GM20431 (cell line): ENCODE measurements at regions not wholly inside any gene's neighbourhood (a gene's known extent, or its start where the extent isn't known, plus 50 kb on each side); places are given as distances from the start of the nearest gene placed in this dataset.

Experiments
- in situ Hi-C: fragments of 300-500 bp; cut with MseI, MboI; formaldehyde crosslinking; loops from one replicate; pipeline ENCODE4 v1.15.0; 2020; ENCODE audit warnings: low sequenced_read_pairs; ENCODE audit not compliant: unreplicated experiment

- in situ Hi-C loops: no loop called here
Observed at GRCh38 chrY:7467796-7468520, 556.4 kb upstream of the AMELY start.

- in situ Hi-C loops: no loop called here
Observed at GRCh38 chrY:7465185-7465621, 553.7 kb upstream of the AMELY start.

- in situ Hi-C loops: no loop called here
Observed at GRCh38 chrY:7464742-7465141, 553.2 kb upstream of the AMELY start.

GRCh38 chrY:7463711-7464110, 552.2 kb upstream of the AMELY start:
- in situ Hi-C loops: no loop called here

DNA sequence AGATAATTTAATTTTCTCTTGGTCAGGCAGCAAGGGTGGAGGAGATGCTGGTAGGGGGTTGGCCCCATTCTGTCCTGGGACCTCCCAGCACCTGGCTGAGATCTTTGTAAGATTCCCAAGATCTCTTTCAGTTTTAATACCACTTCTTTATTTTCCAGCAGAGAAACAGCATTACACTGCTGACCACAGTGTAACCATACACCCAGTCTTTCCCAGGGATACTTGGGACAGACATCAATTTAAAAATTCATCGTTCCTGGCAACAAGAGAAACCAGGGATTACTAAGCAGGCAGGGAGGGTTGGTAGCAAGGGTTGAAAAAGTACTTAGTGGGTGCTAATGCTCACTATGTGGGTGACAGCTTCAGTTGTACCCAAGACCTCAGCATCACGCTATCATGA, 551.6 kb upstream of the AMELY start:
- in situ Hi-C loops: no loop called here

- in situ Hi-C loops: no loop called here
Observed at GRCh38 chrY:7462657-7463056, 551.1 kb upstream of the AMELY start.

DNA sequence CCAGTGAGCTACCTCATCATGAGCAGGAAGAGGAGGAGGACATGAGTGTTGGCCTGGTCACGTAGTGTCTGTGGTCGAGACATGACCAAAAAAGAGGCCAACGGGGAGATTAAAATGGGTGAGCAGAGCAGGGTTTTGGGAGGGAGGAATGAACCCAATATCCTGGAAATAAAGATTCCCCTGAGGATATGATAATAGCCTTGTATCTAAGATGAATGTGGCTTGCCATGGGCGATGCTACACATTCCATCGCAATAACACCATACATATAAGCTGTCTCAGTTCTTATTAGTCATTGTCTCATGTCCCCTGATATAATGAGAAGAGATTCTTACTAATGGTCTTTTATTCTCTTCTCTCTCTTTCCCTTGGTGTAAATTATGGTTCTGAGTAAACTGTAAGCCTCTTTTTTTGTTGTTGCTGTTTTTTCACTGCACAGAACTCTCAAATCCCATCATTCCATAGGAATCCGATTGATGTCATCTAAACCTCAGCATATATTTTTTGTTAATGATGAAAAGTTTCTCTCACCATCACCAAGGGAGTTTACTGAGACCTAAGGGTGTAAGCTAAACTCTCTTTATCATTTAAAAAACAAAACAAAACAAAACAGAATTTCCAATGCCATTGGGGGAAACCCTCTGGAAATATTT, 550.4 kb upstream of the AMELY start:
- in situ Hi-C loops: no loop called here

GRCh38 chrY:7459802-7460201, 548.2 kb upstream of the AMELY start:
- in situ Hi-C loops: no loop called here

DNA sequence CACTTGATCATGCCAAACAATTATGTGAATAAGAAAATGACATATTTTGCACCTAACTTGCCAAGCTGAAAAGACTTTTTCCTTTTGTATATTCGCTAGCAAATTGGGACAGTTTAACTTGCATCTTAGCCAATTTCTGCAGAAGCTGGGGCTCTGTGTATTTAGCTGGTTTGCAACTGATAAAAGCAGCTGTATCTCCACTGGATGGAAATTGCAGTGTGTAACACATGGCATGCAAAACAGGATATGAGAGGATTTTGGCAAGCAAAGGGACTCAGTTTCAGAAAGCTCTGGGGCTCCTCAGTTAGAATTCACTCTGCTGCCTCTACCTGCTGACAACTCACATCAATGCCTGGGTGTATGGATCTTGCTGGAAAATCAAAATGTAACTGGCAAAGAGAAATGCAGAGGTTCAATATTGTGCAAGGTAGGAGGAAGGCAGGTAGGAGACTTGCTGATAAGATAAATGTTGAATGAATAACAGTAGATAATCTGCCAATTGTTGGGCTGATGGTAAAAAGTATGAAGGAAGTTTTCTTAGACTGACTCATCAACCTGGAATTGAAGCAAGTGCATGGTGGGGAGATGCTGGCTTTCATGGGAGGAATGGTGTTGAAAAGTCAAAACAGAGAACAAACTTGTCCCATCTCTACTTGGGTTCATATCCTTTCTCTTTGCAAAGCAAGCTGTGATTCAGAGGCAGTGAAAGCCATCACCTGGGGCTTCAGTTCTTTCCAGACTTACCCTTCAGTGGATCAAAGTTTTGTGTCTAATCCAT, 546.9 kb upstream of the AMELY start:
- in situ Hi-C loops: no loop called here

- in situ Hi-C loops: no loop called here
Observed at GRCh38 chrY:7457286-7458015, 545.9 kb upstream of the AMELY start.

GRCh38 chrY:7455626-7456025, 544.1 kb upstream of the AMELY start:
- in situ Hi-C loops: no loop called here

DNA sequence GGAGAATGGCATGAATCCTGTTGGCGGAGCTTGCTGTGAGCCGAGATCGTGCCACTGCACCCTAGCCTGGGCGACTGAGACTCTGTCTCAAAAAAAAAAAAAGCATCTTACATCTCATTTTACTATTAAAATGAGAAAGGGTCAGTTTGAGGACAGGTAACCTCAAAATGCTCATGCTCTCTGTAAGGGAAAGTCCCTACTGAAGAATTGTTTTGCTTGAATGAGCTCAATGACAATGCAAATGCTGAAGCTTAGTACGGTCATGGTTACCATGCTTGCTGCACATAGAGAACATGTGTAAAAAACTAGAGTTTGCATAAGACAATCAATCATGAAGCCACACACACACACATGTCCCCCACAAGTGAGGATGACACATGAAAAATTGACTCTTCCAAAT, 541.8 kb upstream of the AMELY start:
- in situ Hi-C loops: no loop called here

- in situ Hi-C loops: no loop called here
Observed at GRCh38 chrY:7452246-7452645, 540.7 kb upstream of the AMELY start.

DNA sequence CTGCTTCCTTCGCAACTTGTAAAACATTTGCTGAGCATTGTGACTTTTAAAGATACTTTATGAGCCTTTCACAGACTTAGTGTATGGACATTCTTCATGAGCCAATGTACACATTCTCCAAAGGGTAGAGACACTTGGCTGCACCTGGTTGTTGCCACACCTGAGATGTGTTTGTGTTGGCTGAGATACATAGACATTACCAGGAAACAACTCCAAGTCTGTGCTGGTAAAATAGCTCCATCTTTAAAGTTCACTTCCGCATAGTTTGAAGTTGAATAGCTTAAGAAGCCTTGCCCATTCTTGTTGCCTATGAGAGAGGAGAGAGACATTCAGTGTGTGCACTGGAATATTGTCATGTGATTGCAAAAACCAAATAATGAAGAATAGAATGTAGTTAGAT, 538.3 kb upstream of the AMELY start:
- in situ Hi-C loops: no loop called here

GRCh38 chrY:7448687-7449086, 537.1 kb upstream of the AMELY start:
- in situ Hi-C loops: no loop called here

GRCh38 chrY:7447881-7448516, 536.4 kb upstream of the AMELY start:
- in situ Hi-C loops: no loop called here

GRCh38 chrY:7444141-7444540, 532.6 kb upstream of the AMELY start:
- in situ Hi-C loops: no loop called here

DNA sequence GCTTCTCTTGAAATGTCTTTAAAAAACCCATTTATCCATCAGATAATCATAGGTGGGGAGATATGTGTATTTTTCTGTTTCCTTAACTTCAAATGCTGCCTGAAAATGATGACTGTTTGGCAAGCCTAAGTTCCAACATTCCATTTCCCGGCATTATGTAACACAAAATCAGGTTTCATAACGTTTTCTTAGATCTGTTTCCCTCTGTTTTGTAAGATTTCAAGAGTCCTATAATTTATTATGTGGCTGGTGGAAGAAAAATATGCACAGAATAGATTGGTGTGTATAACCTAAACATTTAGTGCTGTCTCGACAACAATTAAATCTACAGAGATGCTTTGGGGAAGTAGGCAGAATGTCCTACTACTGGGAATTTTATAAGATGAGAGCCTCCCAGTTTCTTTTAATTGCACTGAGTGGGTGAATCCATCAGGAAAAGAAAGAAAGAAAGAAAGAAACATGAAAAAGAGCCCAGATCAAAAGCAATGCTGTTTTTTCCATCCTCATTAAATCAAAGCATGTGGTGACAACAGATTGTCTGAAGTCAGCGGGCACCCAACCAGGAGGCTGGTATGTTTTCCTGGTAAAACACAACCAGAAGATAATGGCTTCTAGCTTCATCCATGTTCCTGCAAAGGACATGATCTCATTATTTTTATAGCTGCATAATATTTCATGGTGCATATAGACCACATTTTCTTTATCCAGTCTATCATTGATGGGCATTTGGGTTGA, 529.4 kb upstream of the AMELY start:
- in situ Hi-C loops: no loop called here

DNA sequence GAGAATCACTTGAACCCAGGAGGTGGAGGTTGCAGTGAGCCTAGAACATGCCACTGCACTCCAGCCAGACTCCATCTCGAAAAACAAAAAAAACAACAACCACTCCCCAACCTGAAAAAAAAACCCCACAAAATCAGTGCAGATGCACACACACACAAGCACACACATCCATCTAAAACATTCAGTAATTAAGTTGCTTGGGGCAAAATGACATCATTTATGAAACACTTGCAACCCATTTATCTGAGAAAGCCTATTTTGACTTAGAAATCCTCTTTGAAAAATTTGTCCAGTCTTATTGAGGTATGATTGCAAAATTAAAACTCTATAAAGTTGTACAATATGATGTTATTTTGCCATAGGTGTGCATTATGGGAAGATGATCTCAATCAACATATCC, 525.5 kb upstream of the AMELY start:
- in situ Hi-C loops: no loop called here
